IMR-90 (cell line): ENCODE measurements at regions not wholly inside any gene's neighbourhood (a gene's known extent, or its start where the extent isn't known, plus 50 kb on each side); places are given as distances from the start of the nearest gene placed in this dataset.

Experiments used
- ATAC-seq: fragments of 200-7000 bp; cut with Tn5 transposase; 2 replicates; pipeline ENCODE4 v1.9.1; 2020; ENCODE audit warnings: low read depth, mild to moderate bottlenecking, moderate library complexity
- BruUV-seq: library from RNA; stranded (reverse); fragments of 400-500 nt; replicated peaks from 2 replicates; lab custom pipeline; 2021; lab: Mats Ljungman, UMichigan
- CTCF ChIA-PET: fragments of 300-600 bp; formaldehyde crosslinking; extraction: SDS; loops from one replicate; lab custom pipeline; 2021; ENCODE audit warnings: antibody characterized with exemption; lab: Yijun Ruan, JAX
- POLR2A ChIA-PET: fragments of 300-600 bp; sonication (Branson Sonifier 250); formaldehyde crosslinking; loops from one replicate; lab custom pipeline; 2022; ENCODE audit warnings: antibody characterized with exemption; ENCODE audit not compliant: unreplicated experiment; lab: Charles Lee
- DNase-seq: peaks from one replicate; pipeline ENCODE4 v3.0.0; 2013
- H2AFZ ChIP-seq: replicated peaks from 2 replicates; pipeline ENCODE3; 2013; ENCODE audit warnings: low read length, mild to moderate bottlenecking; ENCODE audit not compliant: poor library complexity
- H2AK5ac ChIP-seq: 2 replicates; pipeline ENCODE4 v1.6.1; 2013; ENCODE audit warnings: low read depth, low read length, inconsistent platforms
- H2AK9ac ChIP-seq: replicated peaks from 2 replicates; pipeline ENCODE3; 2013; ENCODE audit warnings: mild to moderate bottlenecking, low read depth, low read length, moderate library complexity; ENCODE audit not compliant: poor library complexity
- H2BK120ac ChIP-seq: 2 replicates; pipeline ENCODE4 v1.6.1; 2013; ENCODE audit warnings: low read depth, low read length, inconsistent platforms
- H2BK15ac ChIP-seq: 3 replicates; pipeline ENCODE4 v1.6.1; 2013; ENCODE audit warnings: low read depth, low read length, inconsistent platforms
- H2BK20ac ChIP-seq: 2 replicates; pipeline ENCODE4 v1.6.1; 2013; ENCODE audit warnings: low read depth, mild to moderate bottlenecking, inconsistent platforms, low read length, moderate library complexity
- H2BK5ac ChIP-seq: 2 replicates; pipeline ENCODE4 v1.6.1; 2013; ENCODE audit warnings: mild to moderate bottlenecking, low read depth, low read length, inconsistent platforms; ENCODE audit not compliant: poor library complexity, severe bottlenecking
- H3K14ac ChIP-seq: replicated peaks from 2 replicates; pipeline ENCODE4 v1.6.1; 2013; ENCODE audit warnings: low read depth, low read length, inconsistent platforms
- H3K18ac ChIP-seq: 2 replicates; pipeline ENCODE4 v1.6.1; 2013; ENCODE audit warnings: low read depth, low read length, control low read depth
- H3K23ac ChIP-seq: 2 replicates; pipeline ENCODE4 v1.6.1; 2013; ENCODE audit warnings: low read depth, low read length, inconsistent platforms
- H3K27ac ChIP-seq: 2 replicates; pipeline ENCODE4 v1.5.1; 2013; ENCODE audit warnings: mild to moderate bottlenecking, control low read depth, low read length; ENCODE audit not compliant: insufficient read depth
- H3K27me3 ChIP-seq: 2 replicates; pipeline ENCODE4 v1.6.1; 2013; ENCODE audit warnings: low read length; ENCODE audit not compliant: control insufficient read depth, insufficient read depth
- H3K36me3 ChIP-seq: 2 replicates; pipeline ENCODE4 v1.6.1; 2013; ENCODE audit warnings: low read length, mixed read lengths; ENCODE audit not compliant: control insufficient read depth, insufficient read depth
- H3K4ac ChIP-seq: 2 replicates; pipeline ENCODE4 v1.6.1; 2013; ENCODE audit warnings: low read depth, low read length, inconsistent platforms
- H3K4me1 ChIP-seq: 2 replicates; pipeline ENCODE4 v1.6.1; 2013; ENCODE audit warnings: low read length, mixed read lengths; ENCODE audit not compliant: control insufficient read depth, insufficient read depth
- H3K4me2 ChIP-seq: 2 replicates; pipeline ENCODE4 v1.6.1; 2013; ENCODE audit warnings: low read depth, mild to moderate bottlenecking, control low read depth, low read length, moderate library complexity
- H3K4me3 ChIP-seq: 2 replicates; pipeline ENCODE4 v1.5.1; 2013; ENCODE audit warnings: low read depth, mild to moderate bottlenecking, control low read depth, low read length, moderate library complexity; ENCODE audit not compliant: insufficient read depth
- H3K56ac ChIP-seq: 2 replicates; pipeline ENCODE4 v1.6.1; 2013; ENCODE audit warnings: low read length, inconsistent platforms; ENCODE audit not compliant: insufficient read depth; ENCODE audit errors: extremely low read depth
- H3K79me1 ChIP-seq, 2 experiments: 2 replicates each; pipeline ENCODE4 v1.6.1; 2013; ENCODE audit warnings: low read length in 2 of 2, inconsistent platforms in 1 of 2, low read depth in 1 of 2
- H3K9ac ChIP-seq: 2 replicates; pipeline ENCODE4 v1.6.1; 2013; ENCODE audit warnings: low read depth, low read length, control low read depth
- H3K9me1 ChIP-seq: 2 replicates; pipeline ENCODE4 v1.6.1; 2013; ENCODE audit warnings: low read length, inconsistent platforms; ENCODE audit not compliant: insufficient read depth
- H3K9me3 ChIP-seq: 2 replicates; pipeline ENCODE4 v1.6.1; 2013; ENCODE audit warnings: low read length; ENCODE audit not compliant: control insufficient read depth, insufficient read depth
- H4K20me1 ChIP-seq: 2 replicates; pipeline ENCODE4 v1.6.1; 2013; ENCODE audit warnings: low read length, inconsistent platforms; ENCODE audit not compliant: insufficient read depth
- H4K5ac ChIP-seq: 2 replicates; pipeline ENCODE4 v1.6.1; 2013; ENCODE audit warnings: mild to moderate bottlenecking, low read depth, low read length, control low read depth
- H4K8ac ChIP-seq, 2 experiments: 2 replicates each; pipeline ENCODE4 v1.6.1; 2013; ENCODE audit warnings: low read depth in 2 of 2, low read length in 2 of 2, control low read depth in 1 of 2, inconsistent platforms in 1 of 2
- H4K91ac ChIP-seq: 2 replicates; pipeline ENCODE4 v1.6.1; 2013; ENCODE audit warnings: low read depth, low read length, inconsistent platforms; ENCODE audit not compliant: insufficient read depth
- BHLHE40 ChIP-seq: fragments of 150-350 bp; IDR thresholded peaks from 2 replicates; pipeline ENCODE4 v1.6.1; 2016; ENCODE audit warnings: mild to moderate bottlenecking, low read depth, low read length
- CEBPB ChIP-seq: IDR thresholded peaks from 2 replicates; pipeline ENCODE4 v1.6.1; 2012; ENCODE audit warnings: low read depth, low read length, improper control_type of control experiment
- CHD1 ChIP-seq: IDR thresholded peaks from 2 replicates; pipeline ENCODE4 v1.6.1; 2012; ENCODE audit warnings: low read depth, low read length, improper control_type of control experiment
- FOS ChIP-seq: fragments of 150-350 bp; IDR thresholded peaks from 2 replicates; pipeline ENCODE4 v1.6.1; 2016; ENCODE audit warnings: low read depth, low read length
- MAFK ChIP-seq: IDR thresholded peaks from 2 replicates; pipeline ENCODE4 v1.6.1; 2012; ENCODE audit warnings: low read depth, low read length, improper control_type of control experiment
- MAZ ChIP-seq: IDR thresholded peaks from 2 replicates; pipeline ENCODE4 v1.6.1; 2012; ENCODE audit warnings: low read depth, mild to moderate bottlenecking, low read length, improper control_type of control experiment, moderate library complexity, borderline replicate concordance
- MXI1 ChIP-seq: IDR thresholded peaks from 2 replicates; pipeline ENCODE4 v1.6.1; 2012; ENCODE audit warnings: low read depth, mild to moderate bottlenecking, low read length, moderate library complexity, borderline replicate concordance
- NFE2L2 ChIP-seq: fragments of 150-350 bp; IDR thresholded peaks from 2 replicates; pipeline ENCODE4 v1.6.1; 2016; ENCODE audit warnings: low read depth, mild to moderate bottlenecking, low read length
- POLR2A ChIP-seq: IDR thresholded peaks from 2 replicates; pipeline ENCODE4 v1.6.1; 2012; ENCODE audit warnings: mild to moderate bottlenecking, low read depth, low read length
- RAD21 ChIP-seq: IDR thresholded peaks from 2 replicates; pipeline ENCODE4 v1.6.1; 2012; ENCODE audit warnings: low read length, improper control_type of control experiment
- RCOR1 ChIP-seq: IDR thresholded peaks from 2 replicates; pipeline ENCODE4 v1.6.1; 2012; ENCODE audit warnings: mild to moderate bottlenecking, low read length, improper control_type of control experiment; ENCODE audit not compliant: insufficient replicate concordance
- RFX5 ChIP-seq: IDR thresholded peaks from 2 replicates; pipeline ENCODE4 v1.8.0; 2012; ENCODE audit warnings: low read depth, mild to moderate bottlenecking, low read length, moderate library complexity
- SMC3 ChIP-seq: fragments of 150-350 bp; IDR thresholded peaks from 2 replicates; pipeline ENCODE4 v1.6.1; 2016; ENCODE audit warnings: low read depth, mild to moderate bottlenecking, antibody characterized with exemption, low read length, moderate library complexity
- WGBS, 2 experiments: methylation state at CpG; one replicate each; pipeline versions ENCODE4 v1.1.5 to v1.1.7; 2013; ENCODE audit warnings: missing lambda C conversion rate in 2 of 2; ENCODE audit not compliant: insufficient read length in 1 of 2; ENCODE audit errors: extremely low coverage in 2 of 2; 5-methylcytosine and 5-hydroxymethylcytosine counted together
- dilution Hi-C: fragments of 300-500 bp; cut with HindIII; formaldehyde crosslinking; loops from one replicate; pipeline ENCODE4 v1.14.3; 2018; ENCODE audit warnings: low sequenced_read_pairs; ENCODE audit not compliant: unreplicated experiment
- in situ Hi-C: fragments of 300-500 bp; cut with MboI; formaldehyde crosslinking; loops from 3 replicates; pipeline ENCODE4 v1.14.3; 2019; ENCODE audit warnings: low sequenced_read_pairs, inconsistent platforms, mixed read lengths
- intact Hi-C: fragments of 100-400 bp; cut with micrococcal nuclease; formaldehyde crosslinking; loops from 2 replicates; pipeline ENCODE4 v1.10.0; 2022
- TF ChIP-seq, protein P1 (sequence below): conservative IDR thresholded peaks from 2 replicates; pipeline ENCODE4 v1.5.1; 2012; ENCODE audit warnings: mild to moderate bottlenecking, low read depth, low read length, improper control_type of control experiment
- TF ChIP-seq, protein P2 (sequence below): fragments of 150-350 bp; IDR thresholded peaks from 2 replicates; pipeline ENCODE4 v1.6.1; 2016; ENCODE audit warnings: low read depth, mild to moderate bottlenecking, low read length, moderate library complexity, borderline replicate concordance
- TF ChIP-seq, protein P3 (sequence below): fragments of 150-350 bp; IDR thresholded peaks from 2 replicates; pipeline ENCODE4 v1.6.1; 2017; ENCODE audit warnings: mild to moderate bottlenecking, antibody characterized with exemption, low read length, low read depth

DNA sequence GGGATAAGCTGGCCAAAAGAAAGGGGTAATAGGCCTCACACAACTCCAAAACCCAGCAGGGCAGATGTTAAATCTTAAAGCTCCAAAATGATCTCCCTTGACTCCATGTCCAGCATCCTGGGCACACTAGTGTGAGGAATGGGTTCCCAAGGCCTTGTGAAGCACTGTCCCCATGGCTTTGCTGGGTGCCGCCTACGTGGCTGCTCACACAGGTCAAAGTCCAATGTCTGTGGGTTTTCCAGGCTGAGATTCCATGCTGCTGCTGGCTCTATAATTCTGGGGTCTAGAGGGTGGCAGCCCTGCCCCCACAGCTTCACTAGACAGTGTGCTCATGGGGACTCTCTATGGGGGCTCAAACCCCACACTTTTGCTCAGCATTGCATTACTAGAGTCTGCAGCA, 145.3 kb upstream of the GRIN2B start:
- no peaks in the 10 kb centered on the region for H3K79me1 ChIP-seq
- no peak overlapping the region for H3K14ac ChIP-seq
- H2AK9ac ChIP-seq = no peak overlapping the region
- ATAC-seq (no peak), DNase-seq (no peak)
- H4K5ac ChIP-seq = no peak overlapping the region
- 80% methylated on average over 1 of the region's 2 CpGs; no CpG with 5 or more reads in 1 of the 2 experiments for WGBS, 2 experiments
- no peaks in the 10 kb centered on the region for H3K4me1 ChIP-seq
- H3K56ac ChIP-seq = no peak overlapping the region
- no peaks in the 10 kb centered on the region for H3K36me3 ChIP-seq
- no peak overlapping the region for H4K91ac ChIP-seq
- no peak overlapping the region for H2BK15ac ChIP-seq
- H2BK5ac ChIP-seq = no peak overlapping the region
- peaks cover 10% of the 10 kb centered on the region for H3K9me3 ChIP-seq
- POLR2A ChIA-PET = interaction anchor here (0.5 kb wide), 1 partner anchor 14 kb away, joined by 6 read pairs; no protein-coding TSS in a partner anchor
- no peak overlapping the region for H3K23ac ChIP-seq
- H2AK5ac ChIP-seq = no peak overlapping the region
- CTCF ChIA-PET = no interaction called here
- no peak overlapping the region for H3K9ac ChIP-seq
- H4K8ac ChIP-seq = no peak overlapping the region
- H3K27me3 ChIP-seq = no peaks in the 10 kb centered on the region
- no peak overlapping the region for H3K4ac ChIP-seq
- in situ Hi-C loops (no loop called here), intact Hi-C loops (no loop called here), dilution Hi-C loops (no loop called here)
- no peak overlapping the region for H2BK120ac ChIP-seq
- no peak for TF ChIP-seq BHLHE40
- no peak for TF ChIP-seq CEBPB
- no peak for TF ChIP-seq CHD1
- no peak for TF ChIP-seq NFE2L2
- TF ChIP-seq RFX5 = no peak
- no peak for TF ChIP-seq SMC3
- TF ChIP-seq, protein P1, sequence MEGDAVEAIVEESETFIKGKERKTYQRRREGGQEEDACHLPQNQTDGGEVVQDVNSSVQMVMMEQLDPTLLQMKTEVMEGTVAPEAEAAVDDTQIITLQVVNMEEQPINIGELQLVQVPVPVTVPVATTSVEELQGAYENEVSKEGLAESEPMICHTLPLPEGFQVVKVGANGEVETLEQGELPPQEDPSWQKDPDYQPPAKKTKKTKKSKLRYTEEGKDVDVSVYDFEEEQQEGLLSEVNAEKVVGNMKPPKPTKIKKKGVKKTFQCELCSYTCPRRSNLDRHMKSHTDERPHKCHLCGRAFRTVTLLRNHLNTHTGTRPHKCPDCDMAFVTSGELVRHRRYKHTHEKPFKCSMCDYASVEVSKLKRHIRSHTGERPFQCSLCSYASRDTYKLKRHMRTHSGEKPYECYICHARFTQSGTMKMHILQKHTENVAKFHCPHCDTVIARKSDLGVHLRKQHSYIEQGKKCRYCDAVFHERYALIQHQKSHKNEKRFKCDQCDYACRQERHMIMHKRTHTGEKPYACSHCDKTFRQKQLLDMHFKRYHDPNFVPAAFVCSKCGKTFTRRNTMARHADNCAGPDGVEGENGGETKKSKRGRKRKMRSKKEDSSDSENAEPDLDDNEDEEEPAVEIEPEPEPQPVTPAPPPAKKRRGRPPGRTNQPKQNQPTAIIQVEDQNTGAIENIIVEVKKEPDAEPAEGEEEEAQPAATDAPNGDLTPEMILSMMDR = no peak
- no peak for TF ChIP-seq RAD21
- TF ChIP-seq, protein P2, sequence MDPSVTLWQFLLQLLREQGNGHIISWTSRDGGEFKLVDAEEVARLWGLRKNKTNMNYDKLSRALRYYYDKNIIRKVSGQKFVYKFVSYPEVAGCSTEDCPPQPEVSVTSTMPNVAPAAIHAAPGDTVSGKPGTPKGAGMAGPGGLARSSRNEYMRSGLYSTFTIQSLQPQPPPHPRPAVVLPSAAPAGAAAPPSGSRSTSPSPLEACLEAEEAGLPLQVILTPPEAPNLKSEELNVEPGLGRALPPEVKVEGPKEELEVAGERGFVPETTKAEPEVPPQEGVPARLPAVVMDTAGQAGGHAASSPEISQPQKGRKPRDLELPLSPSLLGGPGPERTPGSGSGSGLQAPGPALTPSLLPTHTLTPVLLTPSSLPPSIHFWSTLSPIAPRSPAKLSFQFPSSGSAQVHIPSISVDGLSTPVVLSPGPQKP = no peak
- no peak for TF ChIP-seq POLR2A
- TF ChIP-seq, protein P3, sequence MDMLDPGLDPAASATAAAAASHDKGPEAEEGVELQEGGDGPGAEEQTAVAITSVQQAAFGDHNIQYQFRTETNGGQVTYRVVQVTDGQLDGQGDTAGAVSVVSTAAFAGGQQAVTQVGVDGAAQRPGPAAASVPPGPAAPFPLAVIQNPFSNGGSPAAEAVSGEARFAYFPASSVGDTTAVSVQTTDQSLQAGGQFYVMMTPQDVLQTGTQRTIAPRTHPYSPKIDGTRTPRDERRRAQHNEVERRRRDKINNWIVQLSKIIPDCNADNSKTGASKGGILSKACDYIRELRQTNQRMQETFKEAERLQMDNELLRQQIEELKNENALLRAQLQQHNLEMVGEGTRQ = no peak
- TF ChIP-seq FOS = no peak
- TF ChIP-seq MAFK = no peak
- no peak for TF ChIP-seq MXI1
- no peak for TF ChIP-seq RCOR1
- TF ChIP-seq MAZ = no peak
- no peak overlapping the region for H3K18ac ChIP-seq
- no peaks in the 10 kb centered on the region for H4K20me1 ChIP-seq
- no peak overlapping the region for H3K4me2 ChIP-seq
- H2AFZ ChIP-seq = no peak overlapping the region
- no peak overlapping the region for H3K27ac ChIP-seq
- BruUV-seq = no TSS peak
- no peaks in the 10 kb centered on the region for H3K9me1 ChIP-seq
- no peak overlapping the region for H3K4me3 ChIP-seq
- no peak overlapping the region for H2BK20ac ChIP-seq
